Trophoblast cell (in vitro differentiated cells and primary cell): ENCODE measurements at regions not wholly inside any gene's neighbourhood (a gene's known extent, or its start where the extent isn't known, plus 50 kb on each side); places are given as distances from the start of the nearest gene placed in this dataset.

Experiments used
- DNase-seq, 2 donors: peaks; one replicate each; pipeline ENCODE4 v3.0.0-alpha.2; 2016
- H2AFZ ChIP-seq: 2 replicates; pipeline ENCODE4 v1.6.1; 2013; ENCODE audit warnings: low read length, moderate library complexity, mild to moderate bottlenecking; ENCODE audit not compliant: insufficient read depth, poor library complexity
- H2AK5ac ChIP-seq: 2 replicates; pipeline ENCODE4 v1.6.1; 2013; ENCODE audit warnings: mild to moderate bottlenecking, low read length
- H2BK120ac ChIP-seq: 2 replicates; pipeline ENCODE4 v1.6.1; 2013; ENCODE audit warnings: low read length, mild to moderate bottlenecking, moderate library complexity; ENCODE audit not compliant: insufficient read depth, poor library complexity
- H2BK12ac ChIP-seq: 2 replicates; pipeline ENCODE4 v1.6.1; 2013; ENCODE audit warnings: mild to moderate bottlenecking, low read length, moderate library complexity
- H2BK5ac ChIP-seq: 2 replicates; pipeline ENCODE4 v1.6.1; 2013; ENCODE audit warnings: low read length, low read depth, moderate library complexity, mild to moderate bottlenecking; ENCODE audit not compliant: poor library complexity
- H3K14ac ChIP-seq: 2 replicates; pipeline ENCODE4 v1.6.1; 2013; ENCODE audit warnings: mild to moderate bottlenecking, low read length
- H3K18ac ChIP-seq: 2 replicates; pipeline ENCODE4 v1.6.1; 2013; ENCODE audit warnings: mild to moderate bottlenecking, low read length
- H3K23ac ChIP-seq: 2 replicates; pipeline ENCODE4 v1.6.1; 2013; ENCODE audit warnings: low read length
- H3K27ac ChIP-seq: 2 replicates; pipeline ENCODE4 v1.5.1; 2013; ENCODE audit warnings: low read depth, mild to moderate bottlenecking, inconsistent platforms, low read length, moderate library complexity
- H3K27me3 ChIP-seq: 2 replicates; pipeline ENCODE4 v1.6.1; 2013; ENCODE audit warnings: inconsistent platforms, mild to moderate bottlenecking, low read length, moderate library complexity; ENCODE audit not compliant: insufficient read depth
- H3K36me3 ChIP-seq, 2 experiments: 1 replicate in 1 of 2; 2 replicates in 1 of 2; pipeline ENCODE4 v1.6.1; 2013; ENCODE audit warnings: low read length in 2 of 2, mild to moderate bottlenecking in 2 of 2, moderate library complexity in 1 of 2; ENCODE audit not compliant: insufficient read depth in 2 of 2, control insufficient read depth in 1 of 2
- H3K4ac ChIP-seq: 2 replicates; pipeline ENCODE4 v1.6.1; 2013; ENCODE audit warnings: low read depth, mild to moderate bottlenecking, low read length, moderate library complexity
- H3K4me1 ChIP-seq, 2 experiments: 1 replicate in 1 of 2; 2 replicates in 1 of 2; pipeline ENCODE4 v1.6.1; 2013; ENCODE audit warnings: low read length in 2 of 2, mild to moderate bottlenecking in 2 of 2, moderate library complexity in 1 of 2; ENCODE audit not compliant: insufficient read depth in 2 of 2, control insufficient read depth in 1 of 2
- H3K4me2 ChIP-seq: 2 replicates; pipeline ENCODE4 v1.6.1; 2013; ENCODE audit warnings: inconsistent platforms, mild to moderate bottlenecking, low read length, moderate library complexity
- H3K4me3 ChIP-seq: 2 replicates; pipeline ENCODE4 v1.5.1; 2013; ENCODE audit warnings: mild to moderate bottlenecking, low read depth, low read length, inconsistent platforms
- H3K79me1 ChIP-seq: one replicate; pipeline ENCODE4 v1.6.1; 2013; ENCODE audit warnings: low read length
- H3K79me2 ChIP-seq: 2 replicates; pipeline ENCODE4 v1.6.1; 2013; ENCODE audit warnings: low read length, mild to moderate bottlenecking; ENCODE audit not compliant: control insufficient read depth, insufficient read depth, poor library complexity
- H3K9ac ChIP-seq: 2 replicates; pipeline ENCODE4 v1.6.1; 2013; ENCODE audit warnings: mild to moderate bottlenecking, low read length
- H3K9me3 ChIP-seq: 2 replicates; pipeline ENCODE4 v1.6.1; 2013; ENCODE audit warnings: low read depth, mild to moderate bottlenecking, control low read depth, inconsistent platforms, low read length; ENCODE audit not compliant: insufficient read depth
- H4K12ac ChIP-seq: 2 replicates; pipeline ENCODE4 v1.6.1; 2013; ENCODE audit warnings: low read depth, mild to moderate bottlenecking, low read length, moderate library complexity
- H4K8ac ChIP-seq: 2 replicates; pipeline ENCODE4 v1.6.1; 2013; ENCODE audit warnings: low read depth, mild to moderate bottlenecking, low read length, moderate library complexity
- H4K91ac ChIP-seq: one replicate; pipeline ENCODE4 v1.6.1; 2013; ENCODE audit warnings: low read depth, mild to moderate bottlenecking, low read length, moderate library complexity
- WGBS: extraction: QIAGEN DNeasy Blood & Tissue Kit; methylation state at CpG from one replicate; pipeline ENCODE4 v1.1.7; 2013; ENCODE audit warnings: missing lambda C conversion rate; ENCODE audit not compliant: insufficient read length, insufficient coverage; ENCODE audit errors: extremely low coverage; 5-methylcytosine and 5-hydroxymethylcytosine counted together

GRCh38 chr2:239896075-239896474, 129.1 kb downstream of the NDUFA10 start:
- no peak overlapping the region for H2BK120ac ChIP-seq
- no peak for DNase-seq
- H4K12ac ChIP-seq, result no peak overlapping the region
- H3K36me3 ChIP-seq, result no peaks in the 10 kb centered on the region
- H3K4ac ChIP-seq, result no peak overlapping the region
- H3K79me2 ChIP-seq, result no peaks in the 10 kb centered on the region
- H4K8ac ChIP-seq, result no peak overlapping the region
- no peaks in the 10 kb centered on the region for H3K4me1 ChIP-seq
- H2BK5ac ChIP-seq, result no peak overlapping the region
- no peak overlapping the region for H4K91ac ChIP-seq
- H3K14ac ChIP-seq, result no peak overlapping the region
- WGBS, result no CpG with 5 or more reads among the region's 8 CpGs
- no peak overlapping the region for H2AFZ ChIP-seq
- H3K18ac ChIP-seq, result no peak overlapping the region
- H2BK12ac ChIP-seq, result no peak overlapping the region
- H2AK5ac ChIP-seq, result no peak overlapping the region
- no peak overlapping the region for H3K4me2 ChIP-seq
- no peak overlapping the region for H3K27ac ChIP-seq
- H3K9me3 ChIP-seq, result peaks cover 2% of the 10 kb centered on the region
- H3K4me3 ChIP-seq, result no peak overlapping the region
- no peaks in the 10 kb centered on the region for H3K79me1 ChIP-seq
- H3K27me3 ChIP-seq, result no peaks in the 10 kb centered on the region
- H3K9ac ChIP-seq, result no peak overlapping the region
- no peak overlapping the region for H3K23ac ChIP-seq

GRCh38 chr2:239895669-239896068, 129.5 kb downstream of the NDUFA10 start:
- H3K4ac ChIP-seq, result no peak overlapping the region
- no peak overlapping the region for H2AFZ ChIP-seq
- no peaks in the 10 kb centered on the region for H3K79me2 ChIP-seq
- WGBS, result no CpG with 5 or more reads among the region's 6 CpGs
- no peak overlapping the region for H4K91ac ChIP-seq
- no peak overlapping the region for H3K9ac ChIP-seq
- no peak overlapping the region for H3K27ac ChIP-seq
- H3K4me2 ChIP-seq, result no peak overlapping the region
- H2AK5ac ChIP-seq, result no peak overlapping the region
- no peaks in the 10 kb centered on the region for H3K27me3 ChIP-seq
- no peaks in the 10 kb centered on the region for H3K4me1 ChIP-seq
- H3K9me3 ChIP-seq, result peaks cover 2% of the 10 kb centered on the region
- no peak overlapping the region for H3K23ac ChIP-seq
- H3K79me1 ChIP-seq, result no peaks in the 10 kb centered on the region
- no peak overlapping the region for H4K12ac ChIP-seq
- no peak overlapping the region for H2BK120ac ChIP-seq
- H2BK5ac ChIP-seq, result no peak overlapping the region
- H3K14ac ChIP-seq, result no peak overlapping the region
- no peaks in the 10 kb centered on the region for H3K36me3 ChIP-seq
- no peak overlapping the region for H3K4me3 ChIP-seq
- H2BK12ac ChIP-seq, result no peak overlapping the region
- DNase-seq, result no peak
- no peak overlapping the region for H3K18ac ChIP-seq
- no peak overlapping the region for H4K8ac ChIP-seq

GRCh38 chr2:239895116-239895515, 130.0 kb downstream of the NDUFA10 start:
- whole genome bisulfite sequencing, result no CpG with 5 or more reads among the region's 3 CpGs
- no peak overlapping the region for H4K12ac ChIP-seq
- H3K79me1 ChIP-seq, result no peaks in the 10 kb centered on the region
- no peak overlapping the region for H2AFZ ChIP-seq
- no peak overlapping the region for H3K9ac ChIP-seq
- H2AK5ac ChIP-seq, result no peak overlapping the region
- H3K4me3 ChIP-seq, result no peak overlapping the region
- H4K91ac ChIP-seq, result no peak overlapping the region
- no peak overlapping the region for H4K8ac ChIP-seq
- H3K14ac ChIP-seq, result no peak overlapping the region
- H3K27ac ChIP-seq, result no peak overlapping the region
- no peaks in the 10 kb centered on the region for H3K4me1 ChIP-seq
- H3K79me2 ChIP-seq, result no peaks in the 10 kb centered on the region
- H3K9me3 ChIP-seq, result peaks cover 2% of the 10 kb centered on the region
- no peak overlapping the region for H2BK5ac ChIP-seq
- H2BK120ac ChIP-seq, result no peak overlapping the region
- H3K36me3 ChIP-seq, result no peaks in the 10 kb centered on the region
- H3K23ac ChIP-seq, result no peak overlapping the region
- H3K27me3 ChIP-seq, result no peaks in the 10 kb centered on the region
- DNase-seq, result no peak
- no peak overlapping the region for H3K4ac ChIP-seq
- H2BK12ac ChIP-seq, result no peak overlapping the region
- no peak overlapping the region for H3K4me2 ChIP-seq
- H3K18ac ChIP-seq, result no peak overlapping the region

GRCh38 chr2:239894276-239894675, 130.9 kb downstream of the NDUFA10 start:
- Histone ChIP-seq H2BK12ac (no peak overlapping the region), H3K18ac (no peak overlapping the region), H3K4ac (no peak overlapping the region), H3K4me2 (no peak overlapping the region), H3K9me3 (peaks cover 2% of the 10 kb centered on the region), H3K36me3 (no peaks in the 10 kb centered on the region), H2BK120ac (no peak overlapping the region), H3K23ac (no peak overlapping the region), H3K79me1 (no peaks in the 10 kb centered on the region), H3K79me2 (no peaks in the 10 kb centered on the region), H3K27me3 (no peaks in the 10 kb centered on the region), H3K9ac (no peak overlapping the region), H3K27ac (no peak overlapping the region), H3K4me3 (no peak overlapping the region), H2AFZ (no peak overlapping the region), H2AK5ac (no peak overlapping the region), H3K4me1 (no peaks in the 10 kb centered on the region), H4K8ac (no peak overlapping the region), H3K14ac (no peak overlapping the region), H4K91ac (no peak overlapping the region), H4K12ac (no peak overlapping the region), H2BK5ac (no peak overlapping the region)
- no CpG with 5 or more reads among the region's 5 CpGs for WGBS
- DNase-seq, result no peak

GRCh38 chr2:239893236-239893515, 132.0 kb downstream of the NDUFA10 start:
- Histone ChIP-seq H3K18ac (no peak overlapping the region), H3K36me3 (no peaks in the 10 kb centered on the region), H2AK5ac (no peak overlapping the region), H3K4me3 (no peak overlapping the region), H3K27ac (no peak overlapping the region), H3K79me2 (no peaks in the 10 kb centered on the region), H3K9ac (no peak overlapping the region), H2AFZ (no peak overlapping the region), H2BK12ac (no peak overlapping the region), H2BK120ac (no peak overlapping the region), H3K14ac (no peak overlapping the region), H3K27me3 (no peaks in the 10 kb centered on the region), H4K91ac (no peak overlapping the region), H3K79me1 (no peaks in the 10 kb centered on the region), H3K4me2 (no peak overlapping the region), H3K23ac (no peak overlapping the region), H3K4ac (no peak overlapping the region), H3K9me3 (peaks cover 2% of the 10 kb centered on the region), H4K8ac (no peak overlapping the region), H4K12ac (no peak overlapping the region), H2BK5ac (no peak overlapping the region), H3K4me1 (no peaks in the 10 kb centered on the region)
- no peak for DNase-seq
- no CpG with 5 or more reads among the region's 4 CpGs for WGBS
